ENCODE measurements at regions not wholly inside any gene's neighbourhood (a gene's known extent, or its start where the extent isn't known, plus 50 kb on each side); places are given as distances from the start of the nearest gene placed in this dataset.

DNA sequence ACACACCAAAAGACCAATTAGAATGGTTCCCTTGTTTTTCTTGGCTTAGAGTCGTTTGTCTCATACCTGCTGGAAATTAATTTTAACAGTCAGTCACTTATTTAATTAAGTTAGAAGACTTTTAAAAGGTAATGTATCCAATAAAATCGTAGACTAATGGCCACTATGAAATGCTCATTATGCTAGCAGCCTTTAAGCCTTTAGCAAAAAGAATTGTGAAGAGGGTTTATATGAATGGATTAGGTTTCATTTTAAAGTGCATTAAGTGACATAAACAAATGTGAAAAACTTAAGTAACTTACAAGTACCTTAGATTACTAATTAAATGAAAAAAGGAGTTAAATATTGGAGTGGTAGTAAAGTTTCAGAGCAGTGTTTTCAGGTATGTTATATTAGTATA, 139.6 kb downstream of the RXFP2 start:
- H4K20me1 ChIP-seq (ENCODE audit: control insufficient read depth, insufficient read depth, insufficient read length): no peaks in the 10 kb centered on the region

More for the DNA sequence above, 139.6 kb downstream of the RXFP2 start:
- Histone ChIP-seq H3K14ac (ENCODE audit: insufficient read depth, low read length) (no peak overlapping the region), H3K18ac (ENCODE audit: insufficient read length, low read depth, low read length) (no peak overlapping the region), H3K79me2 (ENCODE audit: insufficient read depth, low read length) (no peaks in the 10 kb centered on the region), H4K8ac (replicated peaks; ENCODE audit: insufficient read length, low read depth, low read length) (no peak overlapping the region), H2BK12ac (ENCODE audit: insufficient read length, low read depth, low read length) (no peak overlapping the region), H4K91ac (ENCODE audit: insufficient read length, low read depth, low read length) (no peak overlapping the region), H2BK120ac (ENCODE audit: low read depth, low read length, poor library complexity, severe bottlenecking) (no peak overlapping the region), H3K23ac (ENCODE audit: insufficient read length, low read depth, low read length) (no peak overlapping the region), H3K23me2 (ENCODE audit: insufficient read length, low read depth, low read length, poor library complexity, severe bottlenecking) (no peaks in the 10 kb centered on the region), H3K27me3 (ENCODE audit: insufficient read depth, low read length) (no peaks in the 10 kb centered on the region), H2AK5ac (ENCODE audit: insufficient read length, low read length) (no peak overlapping the region), H3K4ac (ENCODE audit: low read depth, low read length) (no peak overlapping the region), H3K27ac (ENCODE audit: insufficient read length, low read depth, low read length) (no peak overlapping the region), H3K79me1 (ENCODE audit: insufficient read depth, low read depth, low read length, poor library complexity, severe bottlenecking) (no peaks in the 10 kb centered on the region), H3T11ph (ENCODE audit: low read length) (no peak overlapping the region), H4K5ac (ENCODE audit: insufficient read length, low read depth, low read length) (no peak overlapping the region), H2BK15ac (ENCODE audit: low read depth, low read length) (no peak overlapping the region), H2BK20ac (ENCODE audit: low read depth, low read length, poor library complexity, severe bottlenecking) (no peak overlapping the region), H3K4me1 (ENCODE audit: insufficient read depth, low read length) (no peaks in the 10 kb centered on the region), H2BK5ac (ENCODE audit: insufficient read length, low read length) (no peak overlapping the region), H3K4me2 (ENCODE audit: insufficient read depth, insufficient read length, low read length) (no peak overlapping the region), H2AFZ (ENCODE audit: low read length) (no peak overlapping the region), H3K9ac (ENCODE audit: extremely low read depth, insufficient read length, low read length) (no peak overlapping the region), H3K9me3 (ENCODE audit: control insufficient read depth, low read depth, low read length) (no peaks in the 10 kb centered on the region), H3K56ac (ENCODE audit: insufficient read length, low read depth, low read length) (no peak overlapping the region)
- H3K36me3 Mint-ChIP-seq (ENCODE audit: insufficient read depth in 1 of 3, low read depth in 3 of 3): no peaks in the 10 kb centered on the region
- H3K27ac Mint-ChIP-seq: no peak overlapping the region
- WGBS (ENCODE audit: extremely low coverage, insufficient read length, low lambda C conversion rate): no CpG with 5 or more reads among the region's 2 CpGs
- H3K9me3 Mint-ChIP-seq: no peaks in the 10 kb centered on the region
- DNase-seq: no peak
- TF ChIP-seq, protein P1, sequence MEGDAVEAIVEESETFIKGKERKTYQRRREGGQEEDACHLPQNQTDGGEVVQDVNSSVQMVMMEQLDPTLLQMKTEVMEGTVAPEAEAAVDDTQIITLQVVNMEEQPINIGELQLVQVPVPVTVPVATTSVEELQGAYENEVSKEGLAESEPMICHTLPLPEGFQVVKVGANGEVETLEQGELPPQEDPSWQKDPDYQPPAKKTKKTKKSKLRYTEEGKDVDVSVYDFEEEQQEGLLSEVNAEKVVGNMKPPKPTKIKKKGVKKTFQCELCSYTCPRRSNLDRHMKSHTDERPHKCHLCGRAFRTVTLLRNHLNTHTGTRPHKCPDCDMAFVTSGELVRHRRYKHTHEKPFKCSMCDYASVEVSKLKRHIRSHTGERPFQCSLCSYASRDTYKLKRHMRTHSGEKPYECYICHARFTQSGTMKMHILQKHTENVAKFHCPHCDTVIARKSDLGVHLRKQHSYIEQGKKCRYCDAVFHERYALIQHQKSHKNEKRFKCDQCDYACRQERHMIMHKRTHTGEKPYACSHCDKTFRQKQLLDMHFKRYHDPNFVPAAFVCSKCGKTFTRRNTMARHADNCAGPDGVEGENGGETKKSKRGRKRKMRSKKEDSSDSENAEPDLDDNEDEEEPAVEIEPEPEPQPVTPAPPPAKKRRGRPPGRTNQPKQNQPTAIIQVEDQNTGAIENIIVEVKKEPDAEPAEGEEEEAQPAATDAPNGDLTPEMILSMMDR (conservative IDR thresholded peaks at IDR 0.05): no peak
- no peaks in the 10 kb centered on the region for H3K4me1 Mint-ChIP-seq
- no peaks in the 10 kb centered on the region for H3K27me3 Mint-ChIP-seq (ENCODE audit: low read depth)
- H3K4me3 Mint-ChIP-seq: no peak overlapping the region
